ENCODE measurements at regions not wholly inside any gene's neighbourhood (a gene's known extent, or its start where the extent isn't known, plus 50 kb on each side); places are given as distances from the start of the nearest gene placed in this dataset.

- H3K27ac ChIP-seq (ENCODE audit: low read depth, low read length): no peak overlapping the region
- Mint-ChIP-seq H3K4me1 (peaks cover 11% of the 10 kb centered on the region), H3K27me3 (ENCODE audit: insufficient read depth) (no peaks in the 10 kb centered on the region), H3K4me3 (no peak overlapping the region), H3K27ac (no peak overlapping the region), H3K9me3 (no peaks in the 10 kb centered on the region), H3K36me3 (ENCODE audit: low read depth) (no peaks in the 10 kb centered on the region)
- H3K9me3 ChIP-seq (ENCODE audit: control insufficient read depth, low read length): no peaks in the 10 kb centered on the region
- no peaks in the 10 kb centered on the region for H3K36me3 ChIP-seq (ENCODE audit: control insufficient read depth, insufficient read depth, low read length)
- DNase-seq: no peak
- H3K4me1 ChIP-seq (ENCODE audit: control insufficient read depth, insufficient read depth, low read length): no peaks in the 10 kb centered on the region
- no peak overlapping the region for H3K4me3 ChIP-seq (ENCODE audit: low read length)
- TF ChIP-seq, protein P1, sequence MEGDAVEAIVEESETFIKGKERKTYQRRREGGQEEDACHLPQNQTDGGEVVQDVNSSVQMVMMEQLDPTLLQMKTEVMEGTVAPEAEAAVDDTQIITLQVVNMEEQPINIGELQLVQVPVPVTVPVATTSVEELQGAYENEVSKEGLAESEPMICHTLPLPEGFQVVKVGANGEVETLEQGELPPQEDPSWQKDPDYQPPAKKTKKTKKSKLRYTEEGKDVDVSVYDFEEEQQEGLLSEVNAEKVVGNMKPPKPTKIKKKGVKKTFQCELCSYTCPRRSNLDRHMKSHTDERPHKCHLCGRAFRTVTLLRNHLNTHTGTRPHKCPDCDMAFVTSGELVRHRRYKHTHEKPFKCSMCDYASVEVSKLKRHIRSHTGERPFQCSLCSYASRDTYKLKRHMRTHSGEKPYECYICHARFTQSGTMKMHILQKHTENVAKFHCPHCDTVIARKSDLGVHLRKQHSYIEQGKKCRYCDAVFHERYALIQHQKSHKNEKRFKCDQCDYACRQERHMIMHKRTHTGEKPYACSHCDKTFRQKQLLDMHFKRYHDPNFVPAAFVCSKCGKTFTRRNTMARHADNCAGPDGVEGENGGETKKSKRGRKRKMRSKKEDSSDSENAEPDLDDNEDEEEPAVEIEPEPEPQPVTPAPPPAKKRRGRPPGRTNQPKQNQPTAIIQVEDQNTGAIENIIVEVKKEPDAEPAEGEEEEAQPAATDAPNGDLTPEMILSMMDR (conservative IDR thresholded peaks at IDR 0.05): no peak
- WGBS, 2 experiments (ENCODE audit: insufficient coverage in 1 of 2, insufficient read length in 1 of 2): 83 to 95% methylated on average over 1 to 2 of the region's 2 CpGs
- no peak overlapping the region for H3K9ac ChIP-seq (ENCODE audit: extremely low read depth, low read length, poor library complexity, severe bottlenecking)
- no peaks in the 10 kb centered on the region for H3K27me3 ChIP-seq (ENCODE audit: control insufficient read depth, insufficient read depth, low read length, poor library complexity, severe bottlenecking)
These were observed 826.6 kb upstream of the POU3F3 start for GRCh38 chr2:104027321-104027720.

DNA sequence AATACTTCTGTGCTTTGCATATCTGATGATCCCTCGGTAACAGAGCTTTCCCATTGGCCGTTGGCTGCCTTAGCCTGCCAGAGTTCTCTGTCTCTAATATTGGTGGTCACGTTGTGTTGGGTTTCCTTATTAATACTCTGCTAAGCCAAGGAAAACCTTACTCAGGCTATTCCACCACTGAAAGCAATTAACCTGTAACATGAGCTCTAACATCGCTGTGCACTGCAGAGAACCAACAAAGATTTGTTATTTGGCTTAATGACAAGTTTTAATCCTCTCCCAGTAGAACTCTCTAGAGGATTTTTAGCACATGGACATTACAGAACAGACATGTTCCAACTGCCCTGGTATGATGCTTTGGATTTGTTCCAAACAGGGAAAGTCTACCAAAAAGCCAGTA, 825.9 kb upstream of the POU3F3 start:
- Histone ChIP-seq H3K4me1 (ENCODE audit: control insufficient read depth, insufficient read depth, low read length) (no peaks in the 10 kb centered on the region), H3K4me3 (ENCODE audit: low read length) (no peak overlapping the region), H3K9ac (ENCODE audit: extremely low read depth, low read length, poor library complexity, severe bottlenecking) (no peak overlapping the region), H3K27me3 (ENCODE audit: control insufficient read depth, insufficient read depth, low read length, poor library complexity, severe bottlenecking) (no peaks in the 10 kb centered on the region), H3K27ac (ENCODE audit: low read depth, low read length) (no peak overlapping the region), H3K9me3 (ENCODE audit: control insufficient read depth, low read length) (no peaks in the 10 kb centered on the region), H3K36me3 (ENCODE audit: control insufficient read depth, insufficient read depth, low read length) (no peaks in the 10 kb centered on the region)
- Mint-ChIP-seq H3K9me3 (no peaks in the 10 kb centered on the region), H3K4me1 (peaks cover 10% of the 10 kb centered on the region), H3K27ac (no peak overlapping the region), H3K36me3 (ENCODE audit: low read depth) (no peaks in the 10 kb centered on the region), H3K27me3 (ENCODE audit: insufficient read depth) (no peaks in the 10 kb centered on the region), H3K4me3 (no peak overlapping the region)
- TF ChIP-seq, protein P1 (conservative IDR thresholded peaks at IDR 0.05): no peak
- WGBS, 2 experiments (ENCODE audit: insufficient coverage in 1 of 2, insufficient read length in 1 of 2): 90 to 94% methylated on average over 2 to 4 of the region's 4 CpGs
- DNase-seq: no peak

- no peak overlapping the region for H3K27ac ChIP-seq (ENCODE audit: low read depth, low read length)
- H3K4me3 ChIP-seq (ENCODE audit: low read length): no peak overlapping the region
- Mint-ChIP-seq H3K4me3 (no peak overlapping the region), H3K27me3 (ENCODE audit: insufficient read depth) (no peaks in the 10 kb centered on the region), H3K27ac (no peak overlapping the region), H3K9me3 (no peaks in the 10 kb centered on the region), H3K4me1 (no peaks in the 10 kb centered on the region), H3K36me3 (ENCODE audit: low read depth) (no peaks in the 10 kb centered on the region)
- TF ChIP-seq, protein P1 (conservative IDR thresholded peaks at IDR 0.05): peak; percentile 81
- no peaks in the 10 kb centered on the region for H3K36me3 ChIP-seq (ENCODE audit: control insufficient read depth, insufficient read depth, low read length)
- DNase-seq: peak; percentile 51
- 71% methylated on average over 3 of the region's 3 CpGs; no CpG with 5 or more reads in 1 of the 2 experiments for WGBS, 2 experiments (ENCODE audit: insufficient coverage in 1 of 2, insufficient read length in 1 of 2)
- no peaks in the 10 kb centered on the region for H3K9me3 ChIP-seq (ENCODE audit: control insufficient read depth, low read length)
- H3K9ac ChIP-seq (ENCODE audit: extremely low read depth, low read length, poor library complexity, severe bottlenecking): no peak overlapping the region
- no peaks in the 10 kb centered on the region for H3K27me3 ChIP-seq (ENCODE audit: control insufficient read depth, insufficient read depth, low read length, poor library complexity, severe bottlenecking)
- no peaks in the 10 kb centered on the region for H3K4me1 ChIP-seq (ENCODE audit: control insufficient read depth, insufficient read depth, low read length)
These were observed 820.5 kb upstream of the POU3F3 start for GRCh38 chr2:104033399-104033798.
